ENCODE measurements at regions not wholly inside any gene's neighbourhood (a gene's known extent, or its start where the extent isn't known, plus 50 kb on each side); places are given as distances from the start of the nearest gene placed in this dataset.
A peak's percentile ranks its signal among the peaks of the same experiment; 100 is the strongest.

DNA sequence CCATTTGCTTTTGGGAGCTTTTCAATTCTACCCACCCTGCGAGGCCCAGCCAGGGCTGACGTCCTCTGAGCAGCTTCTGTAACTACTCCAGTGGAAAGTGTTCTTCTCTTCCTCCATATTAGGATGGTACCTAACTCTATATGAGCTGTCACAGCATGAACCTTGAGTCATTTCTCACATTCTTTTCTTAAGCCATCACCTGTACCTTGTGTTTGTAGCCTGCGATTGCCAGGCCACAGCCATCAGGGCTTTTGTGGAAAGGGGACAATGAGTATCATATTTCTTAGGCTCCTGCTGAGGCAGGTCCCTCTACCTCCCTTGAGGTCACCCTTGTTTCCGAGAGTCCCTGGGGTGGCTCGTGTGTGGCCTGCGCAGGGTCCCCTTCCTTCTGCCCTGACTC, 144.5 kb upstream of the DLX2 start:
- in situ Hi-C loops (cut with HindIII; ENCODE audit: low sequenced_read_pairs), result no loop called here
- no peak overlapping the region for H3K4me3 ChIP-seq (ENCODE audit: low read depth, low read length)
- TF ChIP-seq, protein P1, sequence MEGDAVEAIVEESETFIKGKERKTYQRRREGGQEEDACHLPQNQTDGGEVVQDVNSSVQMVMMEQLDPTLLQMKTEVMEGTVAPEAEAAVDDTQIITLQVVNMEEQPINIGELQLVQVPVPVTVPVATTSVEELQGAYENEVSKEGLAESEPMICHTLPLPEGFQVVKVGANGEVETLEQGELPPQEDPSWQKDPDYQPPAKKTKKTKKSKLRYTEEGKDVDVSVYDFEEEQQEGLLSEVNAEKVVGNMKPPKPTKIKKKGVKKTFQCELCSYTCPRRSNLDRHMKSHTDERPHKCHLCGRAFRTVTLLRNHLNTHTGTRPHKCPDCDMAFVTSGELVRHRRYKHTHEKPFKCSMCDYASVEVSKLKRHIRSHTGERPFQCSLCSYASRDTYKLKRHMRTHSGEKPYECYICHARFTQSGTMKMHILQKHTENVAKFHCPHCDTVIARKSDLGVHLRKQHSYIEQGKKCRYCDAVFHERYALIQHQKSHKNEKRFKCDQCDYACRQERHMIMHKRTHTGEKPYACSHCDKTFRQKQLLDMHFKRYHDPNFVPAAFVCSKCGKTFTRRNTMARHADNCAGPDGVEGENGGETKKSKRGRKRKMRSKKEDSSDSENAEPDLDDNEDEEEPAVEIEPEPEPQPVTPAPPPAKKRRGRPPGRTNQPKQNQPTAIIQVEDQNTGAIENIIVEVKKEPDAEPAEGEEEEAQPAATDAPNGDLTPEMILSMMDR (IDR thresholded peaks at IDR 0.05; ENCODE audit: low read depth, low read length, missing control alignments), result no peak
- DNase-seq (ENCODE audit: low read depth), result no peak

DNA sequence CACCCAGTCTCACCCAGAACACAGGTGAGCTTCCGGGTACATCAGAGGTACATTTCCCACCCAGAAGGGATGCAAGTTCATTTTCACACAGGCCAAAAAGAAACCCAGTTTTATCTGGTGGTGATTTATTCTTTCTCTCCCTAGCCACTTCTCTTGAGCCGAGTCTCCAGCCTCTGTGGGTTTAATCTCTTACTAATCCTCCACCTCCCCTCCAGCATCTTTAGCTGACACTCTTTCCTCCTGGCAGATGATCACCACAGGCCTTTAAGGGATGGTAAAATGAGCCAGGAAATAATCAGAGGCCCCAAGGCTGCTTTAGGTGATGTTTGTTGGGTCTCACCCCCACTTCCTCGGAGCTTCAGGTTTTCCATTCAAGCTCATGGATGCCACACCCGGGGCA, 145.7 kb upstream of the DLX2 start:
- TF ChIP-seq, protein P1 (IDR thresholded peaks at IDR 0.05; ENCODE audit: low read depth, low read length, missing control alignments), result no peak
- in situ Hi-C loops (cut with HindIII; ENCODE audit: low sequenced_read_pairs), result no loop called here

DNA sequence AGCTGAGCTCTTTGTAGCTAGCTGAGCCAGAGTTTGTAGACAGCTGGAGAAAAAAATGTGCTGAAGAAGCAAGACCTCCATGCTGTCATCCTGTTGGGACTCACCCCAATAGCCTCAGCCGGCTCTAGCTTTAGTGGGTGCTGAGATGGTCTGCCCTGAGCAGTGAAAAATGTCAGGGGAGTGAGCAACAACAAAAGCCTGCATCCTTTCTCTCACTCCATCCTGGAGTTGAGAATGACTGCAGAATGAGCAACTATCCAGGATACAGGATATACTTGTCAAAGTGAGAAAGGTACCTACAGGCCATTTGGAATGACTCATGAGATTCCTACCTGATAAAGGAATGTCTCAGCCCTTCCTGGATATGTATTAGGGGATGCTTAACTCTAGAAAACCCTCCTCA, 146.1 kb upstream of the DLX2 start:
- H3K4me3 ChIP-seq (ENCODE audit: low read depth, low read length), result no peak overlapping the region
- no peak for DNase-seq (ENCODE audit: low read depth)
- in situ Hi-C loops (cut with HindIII; ENCODE audit: low sequenced_read_pairs), result no loop called here
- TF ChIP-seq, protein P1 (IDR thresholded peaks at IDR 0.05; ENCODE audit: low read depth, low read length, missing control alignments), result no peak

More for the DNA sequence above, 145.7 kb upstream of the DLX2 start:
- no peak overlapping the region for H3K4me3 ChIP-seq (ENCODE audit: low read depth, low read length)
- DNase-seq (ENCODE audit: low read depth), result no peak

DNA sequence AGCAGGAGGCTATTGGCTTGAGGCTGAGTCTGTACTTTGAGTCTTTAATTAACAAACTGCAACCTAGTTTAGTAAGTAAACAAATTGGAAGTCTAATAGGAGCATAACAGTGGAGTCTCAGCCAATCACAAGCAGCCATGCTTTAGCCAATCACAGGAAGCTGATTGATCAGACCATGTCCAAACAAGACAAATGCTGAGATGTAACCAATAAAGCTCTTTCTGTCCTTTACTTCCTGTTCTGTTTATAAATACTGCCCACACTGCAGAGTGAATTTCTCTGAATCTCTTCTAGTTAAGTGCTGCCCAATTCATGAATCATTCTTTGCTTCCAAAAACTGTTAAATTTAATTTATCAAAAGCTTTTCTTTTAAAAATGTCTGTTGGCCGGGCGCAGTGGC, 146.6 kb upstream of the DLX2 start:
- in situ Hi-C loops (cut with HindIII; ENCODE audit: low sequenced_read_pairs), result no loop called here
- no peak overlapping the region for H3K4me3 ChIP-seq (ENCODE audit: low read depth, low read length)
- TF ChIP-seq, protein P1 (IDR thresholded peaks at IDR 0.05; ENCODE audit: low read depth, low read length, missing control alignments), result no peak
- DNase-seq (ENCODE audit: low read depth), result no peak

DNA sequence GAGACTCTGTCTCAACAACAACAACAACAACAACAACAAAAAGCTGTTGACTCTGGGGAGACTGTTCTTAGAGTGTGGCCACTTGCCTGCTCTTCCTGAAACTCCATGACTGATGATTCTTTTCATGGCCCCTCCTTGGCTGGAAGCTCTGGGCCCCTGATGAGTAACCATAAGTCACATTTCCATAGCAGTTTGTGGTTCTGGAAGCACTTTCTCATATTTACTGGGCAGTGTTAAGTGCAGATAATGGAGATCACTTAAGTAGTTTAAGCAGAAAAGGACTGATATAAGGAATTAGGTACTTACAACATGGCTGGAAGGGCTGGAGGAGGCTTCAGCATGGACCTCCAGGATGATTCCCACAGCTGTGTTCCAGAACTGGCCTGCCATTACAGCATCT, 147.3 kb upstream of the DLX2 start:
- DNase-seq (ENCODE audit: low read depth), result peak; percentile 53
- in situ Hi-C loops (cut with HindIII; ENCODE audit: low sequenced_read_pairs), result no loop called here
- H3K4me3 ChIP-seq (ENCODE audit: low read depth, low read length), result no peak overlapping the region
- TF ChIP-seq, protein P1 (IDR thresholded peaks at IDR 0.05; ENCODE audit: low read depth, low read length, missing control alignments), result no peak

DNA sequence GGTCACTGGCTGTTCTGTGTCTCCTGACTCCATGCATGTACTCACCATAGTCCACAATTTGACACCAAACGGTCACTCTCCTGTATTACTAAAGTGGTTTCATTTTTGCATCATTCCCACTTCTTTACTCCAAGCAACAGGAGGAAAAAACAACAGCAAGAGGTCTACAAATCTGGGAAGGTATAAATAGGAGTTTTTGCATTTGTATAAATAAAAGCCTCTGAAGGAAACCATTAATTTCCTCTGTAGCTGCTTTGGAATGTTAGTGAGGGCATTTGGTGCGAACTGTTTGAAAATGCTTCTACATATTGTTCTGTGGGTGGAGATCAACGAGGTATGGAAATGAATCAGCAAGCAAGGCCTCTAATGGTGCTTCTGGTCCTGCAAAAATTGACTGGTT, 148.5 kb upstream of the DLX2 start:
- DNase-seq (ENCODE audit: low read depth), result no peak
- in situ Hi-C loops (cut with HindIII; ENCODE audit: low sequenced_read_pairs), result no loop called here
- TF ChIP-seq, protein P1 (IDR thresholded peaks at IDR 0.05; ENCODE audit: low read depth, low read length, missing control alignments), result no peak
- no peak overlapping the region for H3K4me3 ChIP-seq (ENCODE audit: low read depth, low read length)

DNA sequence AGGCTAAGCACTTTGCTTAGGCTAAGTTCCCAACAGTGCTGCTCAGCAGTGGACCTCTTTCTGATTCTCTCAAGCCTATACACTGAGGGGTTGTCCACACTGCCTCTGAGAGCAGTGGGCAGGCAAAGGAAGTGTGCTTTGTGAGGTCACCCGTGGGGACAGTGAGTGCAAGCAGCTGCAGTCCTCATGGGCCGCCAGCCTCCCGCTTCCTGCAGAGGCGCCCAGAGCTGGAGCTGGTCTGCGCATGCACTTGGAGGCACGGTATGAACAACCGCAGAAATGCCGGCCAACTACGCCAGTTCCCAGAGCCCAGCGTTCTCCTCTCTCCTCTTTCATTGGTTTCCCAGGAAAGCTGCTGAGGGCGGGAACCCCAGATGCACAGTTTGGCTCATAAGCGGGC, 149.5 kb upstream of the DLX2 start:
- no peak overlapping the region for H3K4me3 ChIP-seq (ENCODE audit: low read depth, low read length)
- no peak for DNase-seq (ENCODE audit: low read depth)
- in situ Hi-C loops (cut with HindIII; ENCODE audit: low sequenced_read_pairs), result no loop called here
- TF ChIP-seq, protein P1 (IDR thresholded peaks at IDR 0.05; ENCODE audit: low read depth, low read length, missing control alignments), result no peak

Measured in astrocyte of the cerebellum (primary cell).